ENCODE measurements at regions not wholly inside any gene's neighbourhood (a gene's known extent, or its start where the extent isn't known, plus 50 kb on each side); places are given as distances from the start of the nearest gene placed in this dataset.

- H3K4me2 ChIP-seq (ENCODE audit: low read length), result no peak overlapping the region
- H2AFZ ChIP-seq (ENCODE audit: low read depth, low read length), result no peak overlapping the region
- H3K4me1 ChIP-seq (ENCODE audit: insufficient read depth, low read length), result no peaks in the 10 kb centered on the region
- H3K27ac ChIP-seq (ENCODE audit: low read depth, low read length), result no peak overlapping the region
- H3K9me3 ChIP-seq (ENCODE audit: insufficient read depth, low read depth, low read length), result no peaks in the 10 kb centered on the region
- Mint-ChIP-seq H3K27ac (ENCODE audit: unreplicated experiment) (no peak overlapping the region), H3K4me3 (ENCODE audit: unreplicated experiment) (no peak overlapping the region), H3K27me3 (ENCODE audit: low read depth, unreplicated experiment) (peaks cover 5% of the 10 kb centered on the region), H3K4me1 (ENCODE audit: low read depth, unreplicated experiment) (peaks cover 4% of the 10 kb centered on the region), H3K9me3 (ENCODE audit: unreplicated experiment) (no peaks in the 10 kb centered on the region), H3K36me3 (ENCODE audit: low read depth, unreplicated experiment) (no peaks in the 10 kb centered on the region)
- TF ChIP-seq EZH2 (IDR thresholded peaks at IDR 0.05; ENCODE audit: insufficient read depth, low read length) (no peak), CTCF (IDR thresholded peaks at IDR 0.05; ENCODE audit: insufficient read depth, low read depth, low read length) (no peak)
- H3K9ac ChIP-seq (ENCODE audit: low read length), result no peak overlapping the region
- H3K27me3 ChIP-seq (ENCODE audit: insufficient read depth, low read length), result no peaks in the 10 kb centered on the region
- no peaks in the 10 kb centered on the region for H3K79me2 ChIP-seq (ENCODE audit: insufficient read depth, low read length)
- no peak for FAIRE-seq
- no peak for DNase-seq (ENCODE audit: low read depth)
- H3K36me3 ChIP-seq (ENCODE audit: insufficient read depth, low read length), result no peaks in the 10 kb centered on the region
- no peaks in the 10 kb centered on the region for H4K20me1 ChIP-seq (ENCODE audit: insufficient read depth, low read length)
- H3K4me3 ChIP-seq (ENCODE audit: insufficient read depth, low read depth, low read length), result no peak overlapping the region
Observed at GRCh38 chr18:27632706-27633105, 447.6 kb upstream of the CHST9 start.

GRCh38 chr18:27627927-27628326 is 442.8 kb upstream of the CHST9 start:
- TF ChIP-seq EZH2 (IDR thresholded peaks at IDR 0.05; ENCODE audit: insufficient read depth, low read length) (no peak), CTCF (IDR thresholded peaks at IDR 0.05; ENCODE audit: insufficient read depth, low read depth, low read length) (no peak)
- Histone ChIP-seq H3K4me1 (ENCODE audit: insufficient read depth, low read length) (no peaks in the 10 kb centered on the region), H2AFZ (ENCODE audit: low read depth, low read length) (no peak overlapping the region), H3K27ac (ENCODE audit: low read depth, low read length) (no peak overlapping the region), H3K36me3 (ENCODE audit: insufficient read depth, low read length) (no peaks in the 10 kb centered on the region), H3K4me3 (ENCODE audit: insufficient read depth, low read depth, low read length) (no peak overlapping the region), H4K20me1 (ENCODE audit: insufficient read depth, low read length) (no peaks in the 10 kb centered on the region), H3K4me2 (ENCODE audit: low read length) (no peak overlapping the region), H3K9me3 (ENCODE audit: insufficient read depth, low read depth, low read length) (no peaks in the 10 kb centered on the region), H3K9ac (ENCODE audit: low read length) (no peak overlapping the region), H3K27me3 (ENCODE audit: insufficient read depth, low read length) (no peaks in the 10 kb centered on the region), H3K79me2 (ENCODE audit: insufficient read depth, low read length) (no peaks in the 10 kb centered on the region)
- FAIRE-seq (no peak), DNase-seq (ENCODE audit: low read depth) (no peak)
- no peaks in the 10 kb centered on the region for H3K27me3 Mint-ChIP-seq (ENCODE audit: low read depth, unreplicated experiment)
- H3K27ac Mint-ChIP-seq (ENCODE audit: unreplicated experiment), result no peak overlapping the region
- no peaks in the 10 kb centered on the region for H3K4me1 Mint-ChIP-seq (ENCODE audit: low read depth, unreplicated experiment)
- no peak overlapping the region for H3K4me3 Mint-ChIP-seq (ENCODE audit: unreplicated experiment)
- no peaks in the 10 kb centered on the region for H3K36me3 Mint-ChIP-seq (ENCODE audit: low read depth, unreplicated experiment)
- H3K9me3 Mint-ChIP-seq (ENCODE audit: unreplicated experiment), result no peaks in the 10 kb centered on the region

GRCh38 chr18:27621236-27621890 is 436.3 kb upstream of the CHST9 start:
- H3K27ac Mint-ChIP-seq (ENCODE audit: unreplicated experiment), result no peak overlapping the region
- H3K9me3 Mint-ChIP-seq (ENCODE audit: unreplicated experiment), result no peaks in the 10 kb centered on the region
- FAIRE-seq (no peak), DNase-seq (ENCODE audit: low read depth) (no peak)
- H3K4me2 ChIP-seq (ENCODE audit: low read length), result no peak overlapping the region
- TF ChIP-seq EZH2 (IDR thresholded peaks at IDR 0.05; ENCODE audit: insufficient read depth, low read length) (no peak), CTCF (IDR thresholded peaks at IDR 0.05; ENCODE audit: insufficient read depth, low read depth, low read length) (no peak)
- H3K27me3 ChIP-seq (ENCODE audit: insufficient read depth, low read length), result no peaks in the 10 kb centered on the region
- H3K9me3 ChIP-seq (ENCODE audit: insufficient read depth, low read depth, low read length), result no peaks in the 10 kb centered on the region
- H3K9ac ChIP-seq (ENCODE audit: low read length), result no peak overlapping the region
- H3K27me3 Mint-ChIP-seq (ENCODE audit: low read depth, unreplicated experiment), result no peaks in the 10 kb centered on the region
- H3K36me3 ChIP-seq (ENCODE audit: insufficient read depth, low read length), result no peaks in the 10 kb centered on the region
- no peak overlapping the region for H2AFZ ChIP-seq (ENCODE audit: low read depth, low read length)
- H3K4me1 Mint-ChIP-seq (ENCODE audit: low read depth, unreplicated experiment), result no peaks in the 10 kb centered on the region
- no peaks in the 10 kb centered on the region for H4K20me1 ChIP-seq (ENCODE audit: insufficient read depth, low read length)
- no peaks in the 10 kb centered on the region for H3K36me3 Mint-ChIP-seq (ENCODE audit: low read depth, unreplicated experiment)
- H3K4me3 Mint-ChIP-seq (ENCODE audit: unreplicated experiment), result no peak overlapping the region
- H3K27ac ChIP-seq (ENCODE audit: low read depth, low read length), result no peak overlapping the region
- no peaks in the 10 kb centered on the region for H3K4me1 ChIP-seq (ENCODE audit: insufficient read depth, low read length)
- no peaks in the 10 kb centered on the region for H3K79me2 ChIP-seq (ENCODE audit: insufficient read depth, low read length)
- H3K4me3 ChIP-seq (ENCODE audit: insufficient read depth, low read depth, low read length), result no peak overlapping the region

Measured in astrocyte (in vitro differentiated cells and primary cell).